NCI-H526 treated with DMSO at 0.1 percent for 48 hours (cell line): ENCODE measurements at regions not wholly inside any gene's neighbourhood (a gene's known extent, or its start where the extent isn't known, plus 50 kb on each side); places are given as distances from the start of the nearest gene placed in this dataset.

ENCODE experiments used
- DNase-seq: peaks from one replicate; lab custom pipeline; 2025; lab: John Stamatoyannopoulos, UW

DNA sequence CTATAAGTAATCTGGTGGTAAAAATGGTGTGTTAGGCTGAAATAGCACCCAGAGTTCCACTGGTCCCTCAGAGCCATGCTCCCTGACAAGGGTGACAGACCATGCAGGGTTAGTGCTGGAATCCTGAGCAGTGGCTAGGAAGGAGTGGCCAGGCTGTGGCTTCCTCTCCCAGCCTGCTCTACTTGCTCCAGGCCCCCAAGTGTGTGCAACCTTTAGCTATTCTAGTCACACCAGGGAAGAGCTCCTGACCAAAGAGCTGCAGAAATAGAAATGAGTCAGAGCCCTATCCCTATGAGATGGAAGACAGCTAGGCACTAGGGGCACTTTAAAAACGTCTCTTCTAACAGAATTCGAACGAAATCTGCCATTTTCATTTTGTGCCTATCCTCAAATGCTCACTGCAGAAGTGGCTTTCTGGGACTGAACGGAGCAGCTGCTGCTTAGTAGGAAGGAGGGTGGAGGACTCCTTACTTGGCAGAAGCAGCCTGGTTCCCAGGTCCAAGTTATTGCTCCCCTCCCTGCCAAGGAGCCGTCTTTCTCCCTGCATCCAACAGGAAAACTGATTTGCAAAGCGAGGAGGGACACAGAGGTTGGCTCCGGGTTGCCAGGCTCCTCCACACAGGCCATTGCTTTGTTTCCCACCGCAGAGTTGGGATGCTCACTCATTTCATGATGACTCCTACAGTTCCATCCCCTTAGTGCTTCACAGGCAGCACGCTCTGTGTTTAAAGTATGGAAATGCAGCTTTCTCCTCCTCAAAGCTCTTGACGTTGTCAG is 754.5 kb downstream of the C6orf118 start:
- no peak for DNase-seq

DNA sequence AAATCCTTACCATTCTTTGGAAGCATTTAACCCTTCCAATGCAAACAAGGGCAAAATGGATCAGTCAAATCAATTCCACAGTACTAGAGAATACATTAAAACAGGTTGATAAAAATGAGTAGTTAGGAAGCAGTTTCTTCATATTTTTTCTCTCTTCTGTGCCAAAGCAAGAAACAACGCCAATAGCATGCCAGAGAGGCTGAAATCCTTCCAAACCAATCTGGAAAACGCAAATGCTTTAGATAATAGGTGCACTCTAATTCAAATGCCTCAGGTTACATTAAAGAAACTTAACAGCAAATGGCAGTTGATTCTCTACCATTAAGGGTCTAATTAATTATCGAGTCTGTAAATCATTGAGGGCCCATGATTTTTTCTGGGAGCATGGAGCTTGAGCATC is 755.2 kb downstream of the C6orf118 start:
- no peak for DNase-seq

DNA sequence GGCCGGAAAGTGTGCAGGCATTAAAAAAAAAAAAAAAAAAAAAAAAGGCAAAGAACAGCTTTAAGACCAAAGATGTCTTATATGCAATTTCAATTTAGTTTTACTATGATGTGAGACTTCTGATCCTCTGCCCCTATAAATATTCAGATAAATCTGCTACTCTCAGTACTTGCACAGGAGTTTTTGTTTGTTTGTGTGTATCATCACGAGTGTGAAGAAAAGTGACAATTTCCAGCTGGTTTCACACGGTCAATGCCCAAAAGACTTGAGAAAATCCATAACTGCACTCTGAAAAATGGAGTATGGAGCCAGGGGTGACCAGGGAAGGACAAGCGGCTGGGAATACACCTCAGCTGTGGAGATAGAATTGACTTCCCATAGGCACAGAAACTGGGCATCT is 757.7 kb downstream of the C6orf118 start:
- no peak for DNase-seq

DNA sequence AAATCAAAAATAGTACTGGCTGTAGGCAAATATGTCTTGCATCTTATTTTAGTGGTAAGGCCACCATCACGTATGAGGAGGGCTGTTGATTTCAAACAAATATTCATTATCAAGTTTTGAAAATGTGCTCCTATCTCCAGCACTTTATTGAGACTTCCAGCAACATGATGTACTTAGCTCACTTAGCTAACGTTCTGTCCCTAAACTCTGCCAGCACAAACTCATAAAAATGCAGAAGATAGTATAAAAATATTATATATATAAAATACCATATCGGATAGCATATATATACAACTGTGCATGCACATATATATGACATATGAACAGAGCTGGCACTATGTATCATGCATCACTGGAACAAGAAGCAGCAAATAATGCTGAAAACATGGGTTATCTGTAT is 762.3 kb downstream of the C6orf118 start:
- DNase-seq, result no peak

DNA sequence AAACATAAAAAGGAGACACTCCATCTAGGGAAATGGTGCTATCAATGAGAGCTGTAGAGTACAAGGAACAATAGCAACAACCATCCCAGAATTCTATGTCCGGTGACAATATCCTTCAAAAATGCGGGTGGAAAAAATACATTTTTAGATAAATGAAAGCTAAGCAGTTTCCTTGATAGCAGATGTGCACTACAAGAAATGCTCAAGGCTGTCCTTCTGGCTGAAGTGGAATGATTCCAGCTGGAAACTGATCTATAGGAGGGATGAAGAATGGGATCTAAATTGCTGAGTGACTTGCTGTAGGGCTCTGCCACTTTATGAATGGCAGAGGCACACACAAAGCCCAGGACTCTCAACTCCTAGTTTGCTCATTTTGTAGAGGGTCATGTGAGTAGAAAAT is 763.1 kb downstream of the C6orf118 start:
- DNase-seq, result no peak

DNA sequence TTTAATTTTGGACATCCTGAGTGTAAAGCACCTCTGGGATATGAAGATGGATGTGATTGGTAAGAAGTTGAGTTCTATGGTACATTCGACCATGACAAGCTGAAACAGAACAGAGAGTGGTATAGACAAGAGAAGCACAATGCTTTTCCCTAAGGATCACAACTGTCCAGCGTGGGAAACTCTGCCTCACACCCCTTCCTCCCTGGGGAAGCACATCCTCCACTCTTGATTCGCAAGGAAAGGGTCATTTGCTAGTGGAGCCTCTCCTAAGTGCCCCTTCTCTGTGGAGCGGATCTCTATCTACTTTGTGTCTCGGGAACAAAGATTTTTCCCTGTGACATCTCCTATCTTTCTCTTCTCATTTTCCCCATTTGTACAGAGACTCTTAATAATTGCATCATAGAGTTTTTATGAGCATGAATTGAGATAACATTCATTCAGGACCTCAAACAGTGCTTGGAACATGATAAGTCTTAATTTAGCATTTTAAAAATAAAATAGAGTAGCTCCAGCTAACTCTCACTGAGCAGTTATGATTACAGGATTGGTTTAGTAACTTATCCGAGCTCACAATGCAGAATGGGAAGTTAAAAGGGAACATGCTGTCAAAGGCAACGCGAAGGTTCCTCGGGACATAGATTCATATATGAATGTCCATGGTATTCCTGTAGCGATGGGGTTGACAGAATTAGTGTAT is 775.2 kb downstream of the C6orf118 start:
- DNase-seq, result no peak

DNA sequence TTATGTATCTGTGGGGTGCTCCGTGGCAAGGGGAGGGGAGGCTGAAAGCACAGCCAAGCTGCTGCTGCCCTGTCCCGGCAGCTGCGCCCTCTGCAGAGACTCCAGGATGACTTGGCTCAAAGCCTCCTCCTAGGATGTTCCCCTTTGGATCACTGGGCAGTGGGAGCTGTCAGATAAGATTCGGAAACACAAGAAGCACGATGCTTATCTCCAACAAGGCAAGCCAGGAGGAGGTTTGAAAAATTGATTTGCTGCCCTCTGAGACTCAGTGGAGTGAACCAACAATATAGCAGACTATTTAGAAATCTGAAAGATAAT is 776.4 kb downstream of the C6orf118 start:
- DNase-seq, result no peak

DNA sequence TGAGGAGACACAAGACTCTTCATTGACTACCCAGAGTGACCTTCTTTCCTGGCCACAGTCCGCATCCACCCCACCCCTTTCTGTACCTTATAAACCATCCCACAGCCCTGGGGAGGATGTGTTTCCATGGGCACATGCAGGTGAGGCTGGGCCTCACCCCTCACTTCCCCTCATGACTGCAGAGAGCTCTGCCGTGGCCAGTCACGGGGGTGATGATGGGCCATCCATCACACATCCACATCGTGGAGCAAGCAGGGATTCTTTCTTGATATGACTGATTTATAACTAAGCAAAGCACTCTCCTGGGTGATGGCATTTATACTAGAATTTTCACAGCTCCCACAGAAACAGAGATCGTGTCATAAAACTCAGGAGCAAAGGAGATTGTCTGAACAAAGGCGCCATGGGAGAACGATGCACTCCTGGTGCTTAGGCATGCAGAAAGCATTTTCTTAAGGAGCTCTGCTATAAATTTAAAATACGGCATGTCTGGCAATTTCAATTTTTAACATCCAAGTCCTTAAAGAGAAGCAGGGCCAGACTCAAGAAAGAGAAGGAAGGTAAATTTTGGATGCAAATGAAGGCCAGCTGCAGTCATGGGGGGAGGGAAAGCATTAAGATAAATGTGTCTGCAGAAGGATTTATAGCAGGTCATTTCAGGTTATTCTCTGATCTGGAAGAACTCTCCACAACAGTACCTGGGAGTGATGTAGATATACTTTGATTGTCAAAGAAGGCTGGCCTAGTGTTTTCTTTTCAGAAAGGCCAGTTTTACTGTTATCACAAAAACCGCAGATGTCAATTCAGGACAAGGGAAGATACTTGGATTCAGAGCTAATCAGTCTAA is 777.0 kb downstream of the C6orf118 start:
- no peak for DNase-seq

DNA sequence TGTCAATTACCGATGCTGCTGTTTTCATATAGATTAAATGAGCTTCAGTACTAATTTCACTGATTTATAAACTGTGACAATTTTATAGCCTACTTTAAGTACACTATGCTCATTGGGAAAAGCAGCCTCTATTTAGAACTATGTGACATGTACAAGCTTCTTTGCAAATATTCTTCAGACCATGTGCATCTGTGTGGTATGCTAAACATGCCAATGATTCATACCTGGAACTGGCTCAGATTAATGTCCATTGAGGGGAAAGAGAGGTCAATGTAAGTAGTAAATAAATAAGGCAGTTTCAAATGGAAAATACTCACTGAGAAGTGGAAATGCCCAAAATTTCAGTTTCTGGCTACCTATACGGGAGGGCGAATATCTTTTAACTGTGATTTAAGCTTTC is 777.7 kb downstream of the C6orf118 start:
- no peak for DNase-seq

DNA sequence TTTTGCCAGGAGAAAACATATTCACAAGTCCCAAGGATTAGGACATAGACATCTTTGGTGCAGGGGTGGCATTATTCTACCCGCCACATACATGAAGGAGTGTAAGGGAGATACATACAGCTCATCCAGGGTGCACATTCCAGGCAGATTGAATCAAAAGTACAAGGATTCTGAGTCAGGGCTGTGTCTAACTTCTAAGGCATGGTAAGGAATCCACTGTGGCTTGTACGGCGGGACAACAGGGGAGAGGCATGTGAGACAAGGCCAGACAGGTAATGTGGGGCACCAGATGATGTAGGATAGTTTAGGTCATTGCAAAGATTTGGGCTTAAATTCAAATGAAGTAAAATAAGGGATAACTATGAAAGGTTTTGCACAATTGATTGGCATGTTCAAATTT is 780.9 kb downstream of the C6orf118 start:
- no peak for DNase-seq

DNA sequence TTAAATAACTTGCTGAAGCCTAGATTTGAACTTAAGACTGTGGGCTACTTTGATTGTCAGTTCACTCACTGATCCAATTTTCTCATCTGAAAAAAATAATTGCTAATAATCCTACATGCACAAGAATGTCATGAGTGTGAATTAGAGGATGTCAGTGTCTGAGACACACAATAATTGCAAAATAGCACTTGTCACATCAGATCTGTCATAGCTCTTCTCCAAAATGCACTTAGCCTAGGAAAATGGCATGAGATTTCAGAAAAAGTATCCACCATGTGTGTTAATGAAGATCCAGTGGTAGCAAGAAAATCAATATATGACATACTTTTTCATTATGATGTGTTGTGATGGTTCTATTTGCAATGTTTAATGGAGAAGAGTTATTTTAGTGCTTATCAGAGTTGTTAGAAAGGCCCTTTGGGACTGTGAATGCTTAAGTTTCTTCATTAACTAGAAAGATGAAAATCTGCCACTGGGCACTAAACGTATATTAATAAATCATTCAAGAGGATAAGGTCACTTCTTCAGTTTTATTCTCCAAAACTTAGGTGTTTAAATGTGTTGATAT is 786.2 kb downstream of the C6orf118 start:
- no peak for DNase-seq

DNA sequence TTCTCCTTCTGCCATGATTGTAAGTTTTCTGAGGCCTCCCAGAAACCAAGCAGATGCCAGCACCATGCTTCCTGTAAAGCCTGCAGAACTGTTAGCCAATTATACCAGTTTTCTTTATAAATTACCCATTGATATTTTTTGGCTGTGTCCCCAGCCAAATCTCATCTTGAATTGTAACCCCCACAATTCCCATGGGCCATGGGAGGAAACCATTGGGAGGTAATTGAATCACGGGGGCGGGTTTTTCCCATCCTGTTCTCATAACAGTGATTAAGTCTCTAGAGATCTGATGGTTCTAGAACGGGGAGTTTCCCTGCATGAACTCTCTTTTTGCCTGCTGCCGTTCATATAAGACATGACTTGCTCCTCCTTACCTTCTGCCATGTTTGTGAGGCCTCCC is 788.5 kb downstream of the C6orf118 start:
- no peak for DNase-seq

DNA sequence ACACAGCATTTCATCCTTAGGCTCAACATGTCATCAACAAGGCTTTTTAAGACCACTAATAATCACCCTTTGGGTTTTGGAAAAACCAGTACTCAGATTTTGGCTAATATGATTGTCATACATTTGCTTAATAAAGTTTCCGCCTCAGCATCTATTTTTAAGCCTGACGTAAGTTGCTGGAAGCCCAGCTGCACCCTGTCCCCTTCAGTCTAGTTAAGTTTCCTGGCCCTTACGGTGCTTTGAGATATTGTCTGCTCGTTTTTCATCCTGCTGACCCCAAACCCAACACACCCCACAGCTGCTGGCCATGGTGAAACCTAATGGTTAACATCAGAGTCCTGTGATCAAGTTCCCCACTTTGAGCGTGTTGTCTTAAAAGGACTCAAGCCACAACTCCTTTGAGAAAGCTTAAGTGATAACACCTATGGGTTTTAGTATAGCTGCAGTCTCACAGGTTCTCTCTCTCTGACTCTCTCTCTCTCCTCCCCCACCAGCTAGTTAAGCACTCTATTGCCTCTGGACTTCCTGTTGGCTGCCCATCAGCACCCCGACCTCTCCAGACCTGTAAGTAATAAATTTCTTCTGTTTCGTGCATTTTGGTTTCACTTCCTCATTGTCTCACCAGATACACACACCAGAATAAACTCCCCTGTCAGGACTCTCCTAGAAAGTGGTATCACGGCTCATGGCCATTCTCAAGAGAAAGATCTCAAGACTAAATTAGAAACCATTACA is 802.0 kb downstream of the C6orf118 start:
- DNase-seq, result no peak

DNA sequence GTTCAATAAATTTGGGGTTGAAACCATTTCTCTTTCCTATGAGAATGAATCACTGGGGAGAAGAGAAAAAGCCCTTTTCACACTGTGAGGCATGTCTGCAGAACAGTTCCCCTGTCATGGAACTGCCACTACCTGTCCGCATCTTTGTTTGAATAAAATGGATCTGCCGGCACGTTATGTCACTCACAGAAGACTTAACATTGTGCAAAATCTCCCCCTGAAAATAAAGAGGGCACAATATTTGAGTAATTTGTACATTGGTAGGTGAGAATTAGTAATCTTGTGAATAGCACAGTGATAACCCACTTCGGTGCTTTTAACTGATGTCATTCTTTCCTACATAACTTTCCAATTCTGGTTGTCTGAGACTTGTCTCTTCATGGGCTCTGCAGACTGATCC is 804.0 kb downstream of the C6orf118 start:
- DNase-seq, result no peak

DNA sequence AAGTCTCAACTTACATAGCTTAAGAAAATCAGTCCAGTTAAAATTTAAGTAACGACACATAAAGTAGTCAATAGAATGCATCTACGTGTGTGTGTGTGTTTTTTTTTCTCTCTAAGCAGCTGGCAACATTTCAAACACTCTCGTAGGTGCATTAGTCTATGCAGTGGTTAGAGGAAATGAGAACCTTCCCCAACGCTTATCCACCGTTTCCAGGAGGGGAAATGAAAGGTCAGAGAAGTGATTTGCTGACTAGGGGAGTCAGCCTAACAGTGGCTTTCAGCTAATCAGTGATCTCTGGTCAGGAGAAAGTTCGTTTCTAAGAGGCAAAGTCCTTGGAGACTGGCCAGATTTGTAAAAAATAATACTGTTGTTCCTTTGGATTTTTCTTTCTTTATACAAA is 806.6 kb downstream of the C6orf118 start:
- DNase-seq, result no peak

DNA sequence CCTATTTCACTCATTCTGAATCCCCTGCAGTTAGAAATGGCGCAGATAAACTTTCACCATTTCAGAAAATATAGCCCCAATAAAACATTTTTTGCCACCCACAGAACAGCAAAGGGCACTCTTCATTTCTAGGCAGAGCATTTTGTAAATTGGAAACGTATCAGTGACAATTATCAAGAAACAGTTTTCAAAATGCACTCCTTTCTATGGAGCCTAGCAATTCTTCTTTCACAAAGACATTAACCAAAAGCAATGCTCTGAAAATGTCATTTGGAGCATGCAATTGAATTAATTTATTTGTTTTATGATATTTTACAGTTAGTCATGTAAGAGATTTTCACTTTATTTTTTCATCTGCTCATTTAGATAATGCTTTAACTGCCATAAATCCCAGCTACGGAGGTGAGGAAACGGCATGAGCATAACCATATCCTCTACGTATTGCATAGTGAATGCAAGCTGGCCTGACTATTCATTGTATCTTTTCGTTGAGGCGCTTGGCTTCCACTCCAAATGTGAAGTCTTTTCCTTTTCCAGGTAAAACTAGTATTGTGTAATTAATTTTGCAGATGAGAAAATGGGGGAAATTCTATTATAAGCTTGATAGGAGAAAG is 813.4 kb downstream of the C6orf118 start:
- DNase-seq, result no peak

DNA sequence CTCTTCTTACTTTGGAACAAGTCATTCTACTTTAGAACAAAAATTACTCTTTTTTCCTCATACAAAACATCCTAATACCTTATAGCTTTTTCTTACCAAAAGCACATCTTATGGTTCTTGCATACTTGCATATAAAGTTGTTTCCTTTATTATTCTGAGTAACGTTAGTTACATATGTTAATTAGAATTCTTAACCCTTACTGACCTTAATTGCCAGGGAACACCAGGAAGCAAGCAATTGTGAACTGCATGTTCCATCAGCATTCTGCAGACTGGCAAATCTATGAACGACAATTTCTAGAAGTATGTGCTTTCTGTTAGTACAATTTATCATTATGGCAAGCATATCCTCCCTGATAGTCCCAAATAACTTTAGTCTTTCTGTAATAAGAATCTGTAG is 831.0 kb downstream of the C6orf118 start:
- no peak for DNase-seq

DNA sequence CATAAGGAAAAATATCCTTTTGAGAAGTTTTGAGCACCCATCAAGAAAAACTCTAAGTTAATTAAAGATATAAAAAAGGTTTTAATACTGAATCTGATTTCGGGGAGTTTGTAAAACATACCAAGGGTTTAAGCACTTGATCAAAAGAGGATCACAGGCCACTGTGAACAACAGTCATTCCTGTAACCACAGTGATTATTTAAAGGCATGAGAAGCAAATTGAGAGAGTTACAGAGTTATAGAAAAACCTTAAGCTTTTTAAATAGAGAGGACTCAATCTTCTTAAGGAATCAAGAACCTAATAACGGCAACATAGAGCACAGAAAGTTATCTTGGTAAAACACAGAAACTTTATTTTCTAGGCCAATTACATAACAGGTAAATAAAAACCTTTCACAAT is 831.6 kb downstream of the C6orf118 start:
- DNase-seq, result no peak

DNA sequence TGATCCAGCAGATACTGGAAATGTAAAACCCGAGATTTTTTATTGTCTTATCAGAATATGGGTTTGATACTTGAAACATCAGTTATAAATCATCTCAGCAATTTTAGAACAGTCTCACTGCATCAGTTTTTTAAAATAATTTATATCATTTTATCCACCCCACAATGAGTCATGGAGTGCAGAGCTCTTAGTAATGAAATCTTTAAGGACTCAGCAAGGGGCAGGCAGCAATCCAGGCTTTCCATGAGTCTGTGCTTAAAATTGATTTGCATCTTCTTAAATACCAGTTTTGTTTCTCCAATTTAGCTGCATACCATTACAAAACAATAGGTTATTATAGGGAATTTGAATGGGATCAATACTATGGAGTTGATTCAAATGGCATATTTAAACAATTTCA is 832.3 kb downstream of the C6orf118 start:
- DNase-seq, result no peak

DNA sequence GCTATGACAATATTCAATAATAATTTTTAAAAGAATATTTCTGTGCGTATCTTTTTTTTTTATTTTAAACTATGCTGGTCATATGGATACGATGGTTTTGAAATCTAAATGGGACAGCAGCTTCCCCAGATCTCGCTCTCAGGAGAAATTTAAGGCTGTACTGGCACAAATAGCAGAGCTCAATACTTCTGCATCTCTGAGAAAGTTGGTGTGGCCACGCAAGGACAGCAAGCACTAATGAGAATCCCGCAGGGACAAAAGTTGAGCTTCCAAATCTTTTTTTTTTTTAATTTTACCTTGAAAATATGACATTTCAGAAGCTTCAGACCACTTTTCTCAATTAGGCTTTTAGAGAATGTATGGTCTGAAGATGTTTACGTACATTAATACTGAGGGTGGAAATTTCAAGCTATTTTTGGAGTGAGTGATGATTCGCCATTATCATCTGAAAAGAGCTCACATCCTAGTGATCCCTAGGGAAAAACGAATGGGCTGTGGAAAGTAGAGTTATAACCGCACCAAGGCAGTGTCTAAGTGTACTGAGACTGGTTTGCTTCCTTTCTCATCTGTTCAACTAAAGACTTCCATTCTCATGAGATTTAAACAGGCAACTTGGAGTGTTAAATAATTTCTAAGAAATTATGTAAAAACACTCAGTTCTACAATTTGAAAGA is 840.0 kb downstream of the C6orf118 start:
- DNase-seq, result no peak

DNA sequence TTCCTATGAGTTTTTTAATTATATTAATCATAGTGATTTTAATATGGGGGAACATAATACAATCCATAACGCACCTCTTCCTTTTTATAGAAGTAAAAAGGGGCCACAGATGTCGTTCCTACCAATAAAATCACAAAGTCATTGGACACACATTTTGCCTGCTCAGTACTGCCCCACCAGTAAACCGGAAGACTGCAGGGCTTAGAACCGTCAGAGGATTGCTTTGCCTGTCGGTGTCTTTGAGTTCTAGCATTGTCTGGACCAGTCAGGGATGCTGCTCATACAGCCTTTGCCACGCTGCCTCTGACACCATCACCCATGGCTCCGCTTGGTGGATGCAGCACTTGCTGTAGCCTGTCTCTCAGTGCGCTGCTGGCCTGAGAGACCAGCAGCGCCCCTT is 853.6 kb downstream of the C6orf118 start:
- DNase-seq, result no peak
